ENCODE measurements at regions not wholly inside any gene's neighbourhood (a gene's known extent, or its start where the extent isn't known, plus 50 kb on each side); places are given as distances from the start of the nearest gene placed in this dataset.

DNA sequence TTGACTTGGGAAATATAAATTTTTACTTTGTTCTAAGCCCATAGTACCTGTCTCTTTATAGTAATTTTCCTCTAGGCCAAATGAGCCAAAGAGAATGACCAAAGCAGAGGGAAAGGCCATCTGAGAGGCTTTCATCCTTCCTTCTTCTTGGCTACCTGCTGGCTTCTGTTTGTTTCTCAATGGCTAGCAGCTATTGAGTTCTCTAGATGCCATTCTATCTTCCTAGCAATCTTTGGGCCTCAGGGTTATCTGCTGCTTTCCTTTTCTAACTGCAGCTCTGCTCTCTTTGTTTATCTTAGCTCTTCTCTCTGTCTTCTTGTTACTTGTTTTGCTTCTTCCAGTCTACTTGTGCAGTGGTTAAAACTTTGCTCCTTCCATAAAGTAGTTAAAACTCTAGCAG, 601.1 kb upstream of the NRXN1 start:
- Mint-ChIP-seq H3K4me1 (ENCODE audit: low read depth) (no peaks in the 10 kb centered on the region), H3K27ac (no peak overlapping the region), H3K4me3 (no peak overlapping the region), H3K9me3 (peaks cover 5% of the 10 kb centered on the region), H3K36me3 (ENCODE audit: low read depth) (no peaks in the 10 kb centered on the region), H3K27me3 (no peaks in the 10 kb centered on the region)
- no peak for ATAC-seq
- ChIA-PET CTCF (no interaction called here), POLR2A (no interaction called here)
- intact Hi-C loops (cut with micrococcal nuclease): no loop called here
- TF ChIP-seq, protein P1, sequence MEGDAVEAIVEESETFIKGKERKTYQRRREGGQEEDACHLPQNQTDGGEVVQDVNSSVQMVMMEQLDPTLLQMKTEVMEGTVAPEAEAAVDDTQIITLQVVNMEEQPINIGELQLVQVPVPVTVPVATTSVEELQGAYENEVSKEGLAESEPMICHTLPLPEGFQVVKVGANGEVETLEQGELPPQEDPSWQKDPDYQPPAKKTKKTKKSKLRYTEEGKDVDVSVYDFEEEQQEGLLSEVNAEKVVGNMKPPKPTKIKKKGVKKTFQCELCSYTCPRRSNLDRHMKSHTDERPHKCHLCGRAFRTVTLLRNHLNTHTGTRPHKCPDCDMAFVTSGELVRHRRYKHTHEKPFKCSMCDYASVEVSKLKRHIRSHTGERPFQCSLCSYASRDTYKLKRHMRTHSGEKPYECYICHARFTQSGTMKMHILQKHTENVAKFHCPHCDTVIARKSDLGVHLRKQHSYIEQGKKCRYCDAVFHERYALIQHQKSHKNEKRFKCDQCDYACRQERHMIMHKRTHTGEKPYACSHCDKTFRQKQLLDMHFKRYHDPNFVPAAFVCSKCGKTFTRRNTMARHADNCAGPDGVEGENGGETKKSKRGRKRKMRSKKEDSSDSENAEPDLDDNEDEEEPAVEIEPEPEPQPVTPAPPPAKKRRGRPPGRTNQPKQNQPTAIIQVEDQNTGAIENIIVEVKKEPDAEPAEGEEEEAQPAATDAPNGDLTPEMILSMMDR (IDR thresholded peaks at IDR 0.05): no peak
- no peak for DNase-seq

DNA sequence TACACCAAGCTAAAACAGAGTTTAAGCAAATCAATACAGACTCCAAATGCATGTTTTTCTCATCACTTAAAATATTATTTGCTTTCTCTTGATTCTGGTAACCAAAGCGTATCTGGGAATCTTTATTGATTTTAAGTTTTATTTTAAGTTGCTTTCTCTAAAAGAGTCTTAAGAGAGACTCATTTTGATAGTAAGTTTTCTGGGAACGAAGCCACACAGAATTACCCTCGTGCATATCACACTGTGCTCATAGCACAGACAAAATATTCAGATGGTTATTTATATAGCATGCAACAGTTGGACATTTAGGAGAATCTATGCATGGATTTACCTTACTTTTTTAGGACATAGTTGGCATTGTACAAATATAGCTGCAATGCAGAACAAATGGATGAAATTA, 597.5 kb upstream of the NRXN1 start:
- POLR2A ChIA-PET: no interaction called here
- CTCF ChIA-PET: no interaction called here
- H3K9me3 Mint-ChIP-seq: peaks cover 1% of the 10 kb centered on the region
- intact Hi-C loops (cut with micrococcal nuclease): no loop called here
- TF ChIP-seq, protein P1 (IDR thresholded peaks at IDR 0.05): no peak
- no peaks in the 10 kb centered on the region for H3K27me3 Mint-ChIP-seq
- no peak overlapping the region for H3K4me3 Mint-ChIP-seq
- H3K4me1 Mint-ChIP-seq (ENCODE audit: low read depth): no peaks in the 10 kb centered on the region
- no peak overlapping the region for H3K27ac Mint-ChIP-seq
- DNase-seq (no peak), ATAC-seq (no peak)
- H3K36me3 Mint-ChIP-seq (ENCODE audit: low read depth): no peaks in the 10 kb centered on the region

DNA sequence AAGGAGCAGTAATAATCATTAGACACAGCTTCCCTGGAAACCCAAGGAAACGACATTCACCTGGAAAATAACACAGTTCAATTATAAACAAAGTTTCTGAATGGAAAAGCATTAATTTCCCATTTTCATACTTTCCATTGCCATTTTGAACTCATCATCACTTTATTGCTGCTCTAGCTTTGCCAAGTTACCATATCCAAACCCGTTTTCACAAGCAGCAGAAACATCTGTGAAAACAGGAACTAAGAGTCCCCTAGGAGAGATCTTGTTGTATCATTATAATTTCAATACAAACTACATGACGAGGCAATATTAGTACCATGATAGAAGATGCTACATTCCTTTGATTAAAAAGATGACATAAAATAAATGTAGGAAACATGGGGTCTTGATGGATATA, 597.0 kb upstream of the NRXN1 start:
- H3K27ac Mint-ChIP-seq: no peak overlapping the region
- POLR2A ChIA-PET: no interaction called here
- H3K4me3 Mint-ChIP-seq: no peak overlapping the region
- intact Hi-C loops (cut with micrococcal nuclease): no loop called here
- DNase-seq: no peak
- peaks cover 1% of the 10 kb centered on the region for H3K9me3 Mint-ChIP-seq
- no peaks in the 10 kb centered on the region for H3K27me3 Mint-ChIP-seq
- ATAC-seq: no peak
- H3K4me1 Mint-ChIP-seq (ENCODE audit: low read depth): no peaks in the 10 kb centered on the region
- TF ChIP-seq, protein P1 (IDR thresholded peaks at IDR 0.05): no peak
- CTCF ChIA-PET: no interaction called here
- H3K36me3 Mint-ChIP-seq (ENCODE audit: low read depth): no peaks in the 10 kb centered on the region

DNA sequence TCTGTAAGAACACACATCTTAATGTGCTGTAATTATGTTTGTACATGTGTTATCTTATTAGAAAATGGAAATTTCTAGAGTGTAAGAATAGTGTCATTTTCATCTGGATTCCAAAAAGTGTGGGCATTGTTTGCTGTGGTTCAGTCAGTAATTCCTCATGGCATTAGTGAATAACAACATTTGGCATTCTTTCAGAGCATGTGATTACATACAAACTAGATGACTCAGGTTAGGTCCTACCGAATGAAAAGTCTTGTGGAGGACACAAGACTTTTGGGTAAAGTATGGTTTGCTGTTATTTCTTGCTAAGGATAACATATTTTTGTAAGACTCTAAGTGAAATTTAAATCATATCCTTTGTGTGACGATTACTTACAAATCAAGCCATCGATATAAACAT, 593.1 kb upstream of the NRXN1 start:
- Mint-ChIP-seq H3K27ac (no peak overlapping the region), H3K4me1 (ENCODE audit: low read depth) (no peaks in the 10 kb centered on the region), H3K27me3 (no peaks in the 10 kb centered on the region), H3K36me3 (ENCODE audit: low read depth) (no peaks in the 10 kb centered on the region), H3K4me3 (no peak overlapping the region), H3K9me3 (peaks cover 15% of the 10 kb centered on the region)
- TF ChIP-seq, protein P1 (IDR thresholded peaks at IDR 0.05): no peak
- POLR2A ChIA-PET: no interaction called here
- intact Hi-C loops (cut with micrococcal nuclease): no loop called here
- CTCF ChIA-PET: no interaction called here
- DNase-seq (no peak), ATAC-seq (no peak)

DNA sequence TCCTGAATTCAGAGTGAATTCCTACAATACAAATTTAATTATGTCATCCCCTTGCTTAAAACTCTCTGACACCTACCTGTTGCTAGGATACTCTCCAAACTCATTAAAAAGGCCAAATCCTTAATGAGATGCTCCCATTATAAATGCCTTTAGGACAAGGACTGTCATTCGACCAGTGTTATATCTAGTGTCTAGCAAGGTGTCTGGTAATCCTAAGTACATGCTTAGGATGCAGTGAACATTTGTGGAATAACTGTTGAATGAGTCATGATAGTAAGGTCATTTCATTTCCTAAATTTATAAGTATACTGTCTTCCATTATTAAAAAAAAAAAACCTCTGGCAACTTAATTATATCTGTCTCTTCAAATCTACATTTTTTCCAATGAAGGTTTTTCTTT, 588.9 kb upstream of the NRXN1 start:
- ChIA-PET POLR2A (no interaction called here), CTCF (no interaction called here)
- Mint-ChIP-seq H3K36me3 (ENCODE audit: low read depth) (no peaks in the 10 kb centered on the region), H3K27ac (no peak overlapping the region), H3K9me3 (peaks cover 24% of the 10 kb centered on the region), H3K27me3 (no peaks in the 10 kb centered on the region), H3K4me3 (no peak overlapping the region), H3K4me1 (ENCODE audit: low read depth) (no peaks in the 10 kb centered on the region)
- DNase-seq: no peak
- intact Hi-C loops (cut with micrococcal nuclease): no loop called here
- ATAC-seq: no peak
- TF ChIP-seq, protein P1 (IDR thresholded peaks at IDR 0.05): no peak
